HG03060 (cell line): ENCODE measurements at regions not wholly inside any gene's neighbourhood (a gene's known extent, or its start where the extent isn't known, plus 50 kb on each side); places are given as distances from the start of the nearest gene placed in this dataset.

Source experiments
- ATAC-seq: cut with Tn5 transposase; IDR thresholded peaks from one replicate; pipeline ENCODE4 v1.9.1; 2021; ENCODE audit warnings: low read depth, moderate number of reproducible peaks; ENCODE audit not compliant: unreplicated experiment

DNA sequence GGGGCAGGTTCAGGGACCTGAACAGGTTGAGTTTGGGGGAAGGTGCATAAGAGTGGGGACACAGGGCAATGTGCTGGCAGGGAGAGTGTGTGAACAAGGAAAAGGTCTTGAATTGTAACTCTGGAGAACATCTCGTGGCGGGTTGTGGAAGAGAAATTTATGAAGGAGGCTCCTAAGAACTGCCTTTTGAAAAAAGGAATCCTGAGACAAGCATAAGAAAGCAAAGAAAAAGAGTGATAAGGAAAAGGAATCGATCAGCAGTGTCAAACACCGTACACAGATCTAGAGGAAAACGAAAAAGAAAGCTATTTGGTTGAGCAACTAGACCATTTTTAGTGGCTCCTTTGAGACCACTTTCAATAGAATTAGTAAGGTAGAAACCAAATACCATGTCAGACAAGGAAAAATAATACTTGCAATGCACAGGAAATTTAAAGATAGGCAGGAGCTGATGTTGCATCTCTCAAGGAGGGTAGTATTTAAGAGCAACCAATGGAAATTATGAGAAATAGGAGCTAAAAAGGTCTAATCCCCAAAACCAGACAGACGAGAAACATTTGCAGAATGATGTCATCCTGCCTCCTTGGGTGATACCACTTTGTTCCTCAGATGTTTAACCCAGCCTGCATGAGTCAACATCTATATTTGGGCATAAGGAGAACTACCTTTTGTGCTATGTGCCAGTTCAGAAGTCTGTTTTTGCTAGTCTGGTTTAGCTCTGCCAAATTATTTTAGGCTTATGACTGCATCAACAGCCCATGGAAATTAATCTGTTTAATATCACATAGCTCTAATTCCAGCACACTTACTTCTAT lies 64.5 kb upstream of the STK38L start:
- peak; percentile 82 for ATAC-seq

- no peak for ATAC-seq
Observed at GRCh38 chr12:27180906-27181505, 63.1 kb upstream of the STK38L start.

DNA sequence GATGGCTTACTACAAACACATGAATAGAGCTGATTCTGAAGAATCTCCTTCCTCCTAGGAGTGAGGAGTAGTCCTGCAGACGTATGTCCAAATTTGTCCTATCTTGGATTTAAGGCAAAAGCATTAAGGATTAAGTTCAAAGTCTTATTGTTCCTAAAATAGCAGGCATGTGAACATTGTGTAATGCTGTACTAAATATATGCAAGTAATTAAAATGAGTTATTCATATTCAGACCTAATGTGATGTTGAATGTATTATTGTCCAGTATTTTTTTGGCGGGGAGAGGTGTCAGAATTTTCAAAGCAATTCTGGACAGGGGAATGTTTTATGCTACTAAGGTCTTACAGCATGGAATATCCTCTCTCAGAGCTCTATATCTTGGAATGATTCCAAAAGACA lies 60.7 kb upstream of the STK38L start:
- no peak for ATAC-seq

DNA sequence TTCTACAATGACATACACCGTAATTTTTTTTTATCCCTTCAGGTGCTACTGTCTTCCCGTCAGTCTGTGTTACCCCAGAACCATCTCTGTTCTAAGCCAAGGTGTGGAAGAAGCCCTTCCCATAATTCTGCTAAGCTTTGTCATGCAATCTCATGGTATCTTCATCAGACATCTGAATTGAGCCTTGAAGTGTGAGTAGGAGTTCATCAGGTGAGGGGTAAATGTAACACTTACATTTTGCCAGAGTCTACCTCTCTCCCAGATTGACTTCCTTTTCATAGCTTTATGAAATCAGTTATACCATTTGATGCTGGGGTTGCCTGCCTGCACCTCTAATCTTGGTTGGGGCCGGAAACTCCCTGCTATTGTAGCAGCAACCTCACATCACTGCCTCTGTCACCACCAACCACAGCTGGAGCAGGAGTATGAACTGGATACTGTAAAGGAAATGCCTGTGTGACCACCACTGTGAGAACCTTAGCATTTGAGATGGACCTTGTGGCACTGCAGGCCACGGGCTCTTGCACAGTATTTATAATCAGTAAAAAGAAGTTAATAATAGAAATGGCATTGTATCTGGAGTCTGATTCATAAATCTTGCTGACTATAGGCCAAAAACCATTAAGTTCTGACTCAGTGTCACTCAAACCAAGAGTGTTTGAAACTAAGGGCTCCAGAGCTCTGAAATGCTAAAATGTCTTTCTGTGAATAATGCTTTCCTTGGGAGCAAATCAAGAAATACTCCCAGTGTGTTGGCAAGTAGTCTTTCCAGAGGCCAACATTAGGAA lies 58.7 kb upstream of the STK38L start:
- peak; percentile 69 for ATAC-seq

DNA sequence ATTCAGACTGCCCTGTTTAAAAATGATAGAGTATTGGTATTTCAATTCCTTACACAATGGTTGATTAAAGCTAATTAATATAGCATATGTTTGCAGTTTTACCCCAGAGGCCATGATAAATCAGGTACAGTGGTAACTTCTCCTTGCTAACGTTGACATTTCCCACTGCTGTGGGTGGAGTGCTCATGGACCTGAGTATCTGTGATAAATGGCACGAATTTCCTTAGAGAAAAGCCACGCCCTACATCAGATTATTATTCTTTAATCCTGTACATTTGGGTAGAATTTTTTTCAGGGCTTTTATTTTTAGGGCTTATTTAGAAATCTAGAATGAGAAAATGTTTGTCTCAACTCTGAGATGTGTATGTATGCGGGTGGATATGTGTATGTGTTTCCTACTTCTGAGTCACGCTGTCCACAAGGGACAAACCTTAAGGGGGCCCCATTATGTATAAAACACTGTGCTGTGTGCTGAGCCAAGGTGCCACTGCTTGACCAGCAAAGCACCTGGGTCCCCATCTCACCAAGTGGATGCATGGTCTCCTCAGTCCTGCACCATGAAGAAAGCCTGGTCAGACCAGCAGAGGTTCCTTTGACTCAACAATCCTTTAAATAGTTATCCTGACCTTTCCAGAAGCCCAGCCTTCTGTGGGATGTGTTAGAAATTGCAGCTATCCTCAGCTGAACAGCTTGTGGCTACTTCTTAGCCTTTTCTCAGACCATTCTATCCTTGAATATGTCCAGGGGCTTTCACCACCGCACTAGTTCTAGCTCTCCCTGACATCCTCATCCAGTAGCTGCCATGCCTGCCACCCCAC lies 57.9 kb upstream of the STK38L start:
- ATAC-seq, result no peak

GRCh38 chr12:27187697-27188096 lies 56.4 kb upstream of the STK38L start:
- ATAC-seq, result no peak

DNA sequence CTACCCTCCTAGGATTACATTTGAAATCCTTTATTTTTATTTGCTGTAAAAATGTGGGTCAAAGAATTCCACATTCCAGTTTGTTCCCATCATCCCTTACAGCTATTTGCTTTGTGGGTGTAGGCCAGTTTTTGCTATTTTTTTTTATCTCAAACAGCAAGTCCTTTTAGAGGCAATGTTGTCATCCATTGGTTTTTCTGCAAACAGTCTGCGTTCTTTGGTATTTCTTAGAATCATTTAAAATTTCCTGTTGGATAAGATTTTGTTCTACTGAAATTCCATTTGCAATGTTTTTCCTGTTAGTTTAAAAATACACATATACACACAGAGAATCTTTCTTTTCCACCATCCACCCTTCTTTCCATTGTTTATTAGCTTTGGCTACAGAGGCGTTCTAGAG lies 53.3 kb upstream of the STK38L start:
- ATAC-seq, result no peak

DNA sequence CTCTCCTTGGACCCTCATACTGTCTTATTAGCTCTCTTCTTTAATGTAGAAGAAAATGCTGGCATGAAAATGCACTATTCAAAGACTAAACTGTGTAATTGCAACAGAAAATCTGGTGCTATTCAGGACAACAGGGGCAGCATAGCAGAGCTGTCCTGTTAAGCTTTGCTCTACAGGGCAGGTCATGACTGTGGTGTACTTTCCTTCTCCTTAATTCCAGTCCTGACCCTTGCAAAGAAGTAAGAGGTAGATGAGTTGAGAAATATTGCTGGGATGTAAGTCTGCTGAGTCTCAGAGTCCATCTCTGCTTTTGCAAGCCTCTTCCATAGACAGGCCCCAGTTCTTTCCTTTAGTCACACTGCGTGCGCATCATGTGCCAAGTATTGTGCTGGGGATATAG lies 52.6 kb upstream of the STK38L start:
- no peak for ATAC-seq

- no peak for ATAC-seq
Observed at GRCh38 chr12:27192118-27192802, 51.8 kb upstream of the STK38L start.

DNA sequence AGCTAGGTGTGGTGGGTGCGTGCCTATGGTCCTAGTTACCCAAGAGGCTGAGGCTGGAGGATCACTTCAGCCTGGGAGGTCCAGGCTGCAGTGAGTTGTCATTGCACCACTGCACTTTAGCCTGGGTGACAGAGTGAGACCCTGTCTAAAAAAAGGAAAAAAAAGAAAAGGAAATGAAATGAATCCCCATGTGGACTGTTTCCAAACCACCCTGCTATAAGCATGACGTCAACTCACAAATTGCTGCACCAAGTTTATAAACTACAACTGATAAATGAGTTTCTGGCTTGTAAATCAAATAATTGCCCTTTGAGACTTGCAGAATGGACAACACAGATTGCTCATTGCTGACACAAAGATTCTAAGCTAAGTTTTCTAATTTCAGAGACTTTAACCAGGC lies 51.0 kb upstream of the STK38L start:
- ATAC-seq, result no peak

GRCh38 chr12:27193854-27194544 lies 50.1 kb upstream of the STK38L start:
- ATAC-seq, result no peak
